ENCODE measurements at regions not wholly inside any gene's neighbourhood (a gene's known extent, or its start where the extent isn't known, plus 50 kb on each side); places are given as distances from the start of the nearest gene placed in this dataset.

DNA sequence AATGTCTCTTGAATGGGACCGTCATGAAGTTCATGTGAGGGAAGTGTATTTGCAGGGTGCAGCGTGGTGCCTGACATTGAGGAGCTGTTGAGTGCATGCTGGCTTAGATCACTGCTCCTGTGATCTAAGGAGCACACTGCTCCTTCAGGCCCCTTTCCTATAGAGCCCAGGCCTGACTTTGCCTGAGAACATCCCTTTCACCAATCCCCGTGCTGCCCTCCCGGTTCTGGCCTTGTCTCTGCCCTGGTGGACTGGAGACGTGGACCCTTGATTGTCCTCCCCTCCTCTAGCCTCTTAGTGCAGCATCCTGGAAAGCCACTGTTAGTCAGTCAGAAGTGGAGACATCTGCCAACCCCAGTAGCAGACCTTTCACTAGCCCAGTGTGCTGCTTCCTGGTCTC, 323.6 kb upstream of the HS6ST1 start:
- no peak for TF ChIP-seq POLR2A (IDR thresholded peaks at IDR 0.05)
- no peak for TF ChIP-seq EP300 (IDR thresholded peaks at IDR 0.05)

Measured in ovary (tissue), 1 donor.